ENCODE measurements at regions not wholly inside any gene's neighbourhood (a gene's known extent, or its start where the extent isn't known, plus 50 kb on each side); places are given as distances from the start of the nearest gene placed in this dataset.
"Not testable (repeated sequence)": the region's sequence is repeated elsewhere in the genome, so short reads cannot be mapped to it uniquely, and the experiment has no call there.

GRCh38 chr12:131272283-131272814 is 318.6 kb downstream of the ADGRD1 start:
- in situ Hi-C loops (cut with MboI; ENCODE audit: low sequenced_read_pairs) = not testable (repeated sequence)

- in situ Hi-C loops (cut with MboI; ENCODE audit: low sequenced_read_pairs) = no loop called here
These were observed 319.7 kb downstream of the ADGRD1 start for GRCh38 chr12:131273291-131273845.

- in situ Hi-C loops (cut with MboI; ENCODE audit: low sequenced_read_pairs) = no loop called here
These were observed 320.4 kb downstream of the ADGRD1 start for GRCh38 chr12:131274061-131274460.

- in situ Hi-C loops (cut with MboI; ENCODE audit: low sequenced_read_pairs) = no loop called here
These were observed 321.2 kb downstream of the ADGRD1 start for GRCh38 chr12:131274906-131275305.

GRCh38 chr12:131275824-131276223 is 322.1 kb downstream of the ADGRD1 start:
- in situ Hi-C loops (cut with MboI; ENCODE audit: low sequenced_read_pairs) = no loop called here

GRCh38 chr12:131276501-131277185 is 322.9 kb downstream of the ADGRD1 start:
- in situ Hi-C loops (cut with MboI; ENCODE audit: low sequenced_read_pairs) = no loop called here

- in situ Hi-C loops (cut with MboI; ENCODE audit: low sequenced_read_pairs) = not testable (repeated sequence)
These were observed 323.7 kb downstream of the ADGRD1 start for GRCh38 chr12:131277186-131278091.

GRCh38 chr12:131278451-131279115 is 324.9 kb downstream of the ADGRD1 start:
- in situ Hi-C loops (cut with MboI; ENCODE audit: low sequenced_read_pairs) = not testable (repeated sequence)

- in situ Hi-C loops (cut with MboI; ENCODE audit: low sequenced_read_pairs) = no loop called here
These were observed 325.7 kb downstream of the ADGRD1 start for GRCh38 chr12:131279281-131279921.

- in situ Hi-C loops (cut with MboI; ENCODE audit: low sequenced_read_pairs) = no loop called here
These were observed 326.7 kb downstream of the ADGRD1 start for GRCh38 chr12:131280426-131280825.

- in situ Hi-C loops (cut with MboI; ENCODE audit: low sequenced_read_pairs) = no loop called here
These were observed 327.3 kb downstream of the ADGRD1 start for GRCh38 chr12:131281016-131281415.

- in situ Hi-C loops (cut with MboI; ENCODE audit: low sequenced_read_pairs) = no loop called here
These were observed 328.8 kb downstream of the ADGRD1 start for GRCh38 chr12:131282292-131283080.

- in situ Hi-C loops (cut with MboI; ENCODE audit: low sequenced_read_pairs) = no loop called here
These were observed 329.6 kb downstream of the ADGRD1 start for GRCh38 chr12:131283191-131283861.

GRCh38 chr12:131283862-131284825 is 330.4 kb downstream of the ADGRD1 start:
- in situ Hi-C loops (cut with MboI; ENCODE audit: low sequenced_read_pairs) = not testable (repeated sequence)

- in situ Hi-C loops (cut with MboI; ENCODE audit: low sequenced_read_pairs) = not testable (repeated sequence)
These were observed 331.5 kb downstream of the ADGRD1 start for GRCh38 chr12:131284954-131285904.

- in situ Hi-C loops (cut with MboI; ENCODE audit: low sequenced_read_pairs) = not testable (repeated sequence)
These were observed 332.2 kb downstream of the ADGRD1 start for GRCh38 chr12:131285905-131286295.

GRCh38 chr12:131286301-131286700 is 332.6 kb downstream of the ADGRD1 start:
- in situ Hi-C loops (cut with MboI; ENCODE audit: low sequenced_read_pairs) = not testable (repeated sequence)

Measured in HL-60/S4 treated with phorbol 12-myristate 13-acetate at 8.2 ng/mL for 4 days and 3 days (cell line).